Left lung (tissue), 4 donors: ENCODE measurements at regions not wholly inside any gene's neighbourhood (a gene's known extent, or its start where the extent isn't known, plus 50 kb on each side); places are given as distances from the start of the nearest gene placed in this dataset.
"Not testable (repeated sequence)": the region's sequence is repeated elsewhere in the genome, so short reads cannot be mapped to it uniquely, and the experiment has no call there.

Source experiments
- ATAC-seq: fragments of 200-7000 bp; cut with Tn5 transposase; one replicate; pipeline ENCODE4 v1.9.1; 2020; ENCODE audit warnings: moderate library complexity
- DNase-seq, 4 donors: peaks; one replicate each; pipeline ENCODE4 v3.0.0-alpha.2; 2013 to 2020
- H3K27ac ChIP-seq, 2 donors: fragments of 200-600 bp; sonication (generic) in 1 of 2; one replicate each; pipeline versions ENCODE4 v1.5.0 to v1.8.0; 2020 to 2021
- H3K27me3 ChIP-seq, 2 donors: fragments of 200-600 bp; sonication (generic) in 1 of 2; one replicate each; pipeline versions ENCODE4 v1.5.0 to v1.8.0; 2020 to 2021
- H3K36me3 ChIP-seq, 2 donors: fragments of 200-600 bp; sonication (generic) in 1 of 2; one replicate each; pipeline versions ENCODE4 v1.5.0 to v1.8.0; 2020 to 2021
- H3K4me1 ChIP-seq, 2 donors: fragments of 200-600 bp; one replicate each; pipeline ENCODE4 v1.8.0; 2021
- H3K4me3 ChIP-seq, 2 donors: fragments of 200-600 bp; sonication (generic) in 1 of 2; one replicate each; pipeline versions ENCODE4 v1.5.0 to v1.8.0; 2020 to 2021; ENCODE audit warnings: mild to moderate bottlenecking in 1 of 2
- H3K9me3 ChIP-seq, 2 donors: fragments of 200-600 bp; sonication (generic) in 1 of 2; one replicate each; pipeline versions ENCODE4 v1.5.0 to v1.8.0; 2020 to 2021
- CTCF ChIP-seq, 2 donors: fragments of 200-600 bp; sonication (generic) in 1 of 2; IDR thresholded peaks; one replicate each; pipeline versions ENCODE4 v1.5.0 to v1.8.0; 2021; ENCODE audit warnings: antibody characterized with exemption in 2 of 2
- intact Hi-C, 2 donors: fragments of 100-400 bp; cut with DNase I; formaldehyde crosslinking; loops; one replicate each; pipeline versions ENCODE4 v1.11.2 to v1.14.2; 2022
- donor health status: DM: no; HTN: yes; CAD: no.
- donor health status: DM: no; HTN: no; CAD: no.

- ATAC-seq (no peak), DNase-seq (no peak)
- Histone ChIP-seq H3K27me3 (no peaks in the 10 kb centered on the region), H3K27ac (no peak overlapping the region), H3K4me1 (no peaks in the 10 kb centered on the region), H3K4me3 (no peak overlapping the region), H3K9me3 (no peaks in the 10 kb centered on the region), H3K36me3 (no peaks in the 10 kb centered on the region)
- TF ChIP-seq CTCF (IDR thresholded peaks at IDR 0.05), result no peak
- intact Hi-C loops, result no loop called here
Measured at GRCh38 chr3:27805282-27805681, 83.2 kb upstream of the EOMES start.

GRCh38 chr3:27813255-27813654, 91.1 kb upstream of the EOMES start:
- TF ChIP-seq CTCF (IDR thresholded peaks at IDR 0.05), result no peak
- intact Hi-C loops, result no loop called here
- no peaks in the 10 kb centered on the region for H3K36me3 ChIP-seq
- no peak overlapping the region for H3K27ac ChIP-seq
- no peaks in the 10 kb centered on the region for H3K27me3 ChIP-seq
- no peaks in the 10 kb centered on the region for H3K9me3 ChIP-seq
- no peak overlapping the region for H3K4me3 ChIP-seq
- H3K4me1 ChIP-seq, result no peaks in the 10 kb centered on the region
- ATAC-seq (no peak), DNase-seq (no peak)

- H3K4me3 ChIP-seq, H3K4me1 ChIP-seq, H3K27me3 ChIP-seq, H3K27ac ChIP-seq, H3K9me3 ChIP-seq, ATAC-seq, DNase-seq, intact Hi-C loops, H3K36me3 ChIP-seq: not testable (repeated sequence)
Measured at GRCh38 chr3:27821609-27822008, 99.5 kb upstream of the EOMES start.

GRCh38 chr3:27824312-27825200, 102.4 kb upstream of the EOMES start:
- H3K27ac ChIP-seq, result no peak overlapping the region
- H3K9me3 ChIP-seq, result no peaks in the 10 kb centered on the region
- no peaks in the 10 kb centered on the region for H3K36me3 ChIP-seq
- H3K4me3 ChIP-seq, result no peak overlapping the region
- TF ChIP-seq CTCF (IDR thresholded peaks at IDR 0.05), result no peak
- no peaks in the 10 kb centered on the region for H3K27me3 ChIP-seq
- intact Hi-C loops, result no loop called here
- no peaks in the 10 kb centered on the region for H3K4me1 ChIP-seq
- ATAC-seq, result no peak
- DNase-seq, result no peak

- Histone ChIP-seq H3K27ac (no peak overlapping the region), H3K27me3 (no peaks in the 10 kb centered on the region), H3K4me3 (no peak overlapping the region), H3K9me3 (no peaks in the 10 kb centered on the region), H3K36me3 (no peaks in the 10 kb centered on the region), H3K4me1 (no peaks in the 10 kb centered on the region)
- ATAC-seq (no peak), DNase-seq (no peak)
- intact Hi-C loops, result no loop called here
- no peak for TF ChIP-seq CTCF (IDR thresholded peaks at IDR 0.05)
Measured at GRCh38 chr3:27826448-27826847, 104.3 kb upstream of the EOMES start.

GRCh38 chr3:27827041-27827440, 104.9 kb upstream of the EOMES start:
- no peak for TF ChIP-seq CTCF (IDR thresholded peaks at IDR 0.05)
- no peak for ATAC-seq
- H3K4me3 ChIP-seq, result no peak overlapping the region
- no peaks in the 10 kb centered on the region for H3K4me1 ChIP-seq
- DNase-seq, result no peak
- no peaks in the 10 kb centered on the region for H3K36me3 ChIP-seq
- H3K27ac ChIP-seq, result no peak overlapping the region
- intact Hi-C loops, result no loop called here
- no peaks in the 10 kb centered on the region for H3K9me3 ChIP-seq
- no peaks in the 10 kb centered on the region for H3K27me3 ChIP-seq
